Type B pancreatic cell (in vitro differentiated cells): ENCODE measurements at regions not wholly inside any gene's neighbourhood (a gene's known extent, or its start where the extent isn't known, plus 50 kb on each side); places are given as distances from the start of the nearest gene placed in this dataset.

Experiments
- DNase-seq: peaks from one replicate; pipeline ENCODE4 v3.0.0; 2021; ENCODE audit warnings: mixed read lengths; ENCODE audit not compliant: unreplicated experiment; ENCODE audit errors: extremely low spot score
- H3K27ac Mint-ChIP-seq: 2 replicates; pipeline ENCODE4 v1.8.0; 2021; ENCODE audit warnings: mild to moderate bottlenecking, mixed read lengths
- H3K27me3 Mint-ChIP-seq: 2 replicates; pipeline ENCODE4 v1.8.0; 2021; ENCODE audit warnings: mixed read lengths
- H3K36me3 Mint-ChIP-seq: 2 replicates; pipeline ENCODE4 v1.8.0; 2021; ENCODE audit warnings: mixed read lengths
- H3K4me1 Mint-ChIP-seq: one replicate; pipeline ENCODE4 v1.8.0; 2021; ENCODE audit warnings: mixed read lengths; ENCODE audit not compliant: unreplicated experiment
- H3K4me3 Mint-ChIP-seq: 2 replicates; pipeline ENCODE4 v1.8.0; 2021; ENCODE audit warnings: mild to moderate bottlenecking, mixed read lengths
- H3K9me3 Mint-ChIP-seq: 2 replicates; pipeline ENCODE4 v1.8.0; 2021; ENCODE audit warnings: mixed read lengths
- CTCF ChIP-seq: fragments of 200-600 bp; sonication (generic); conservative IDR thresholded peaks from 2 replicates; pipeline ENCODE4 v1.5.0; 2021; ENCODE audit warnings: antibody characterized with exemption, mild to moderate bottlenecking

- Mint-ChIP-seq H3K4me3 (no peak overlapping the region), H3K9me3 (no peaks in the 10 kb centered on the region), H3K27ac (no peak overlapping the region), H3K36me3 (no peaks in the 10 kb centered on the region), H3K27me3 (no peaks in the 10 kb centered on the region), H3K4me1 (peaks cover 4% of the 10 kb centered on the region)
- TF ChIP-seq CTCF, result no peak
- DNase-seq, result no peak
Observed at GRCh38 chr12:66963901-66964300, 285.0 kb upstream of the GRIP1 start.

GRCh38 chr12:66964629-66965028, 285.8 kb upstream of the GRIP1 start:
- Mint-ChIP-seq H3K36me3 (no peaks in the 10 kb centered on the region), H3K9me3 (no peaks in the 10 kb centered on the region), H3K4me3 (no peak overlapping the region), H3K27ac (no peak overlapping the region), H3K27me3 (no peaks in the 10 kb centered on the region), H3K4me1 (peaks cover 4% of the 10 kb centered on the region)
- TF ChIP-seq CTCF, result no peak
- DNase-seq, result no peak

GRCh38 chr12:66965621-66966020, 286.7 kb upstream of the GRIP1 start:
- Mint-ChIP-seq H3K4me3 (no peak overlapping the region), H3K27ac (no peak overlapping the region), H3K4me1 (peaks cover 8% of the 10 kb centered on the region), H3K27me3 (no peaks in the 10 kb centered on the region), H3K36me3 (no peaks in the 10 kb centered on the region), H3K9me3 (no peaks in the 10 kb centered on the region)
- no peak for TF ChIP-seq CTCF
- no peak for DNase-seq

GRCh38 chr12:66971816-66972215, 292.9 kb upstream of the GRIP1 start:
- Mint-ChIP-seq H3K27me3 (no peaks in the 10 kb centered on the region), H3K36me3 (no peaks in the 10 kb centered on the region), H3K9me3 (no peaks in the 10 kb centered on the region), H3K27ac (no peak overlapping the region), H3K4me1 (peaks cover 4% of the 10 kb centered on the region), H3K4me3 (no peak overlapping the region)
- DNase-seq, result no peak
- no peak for TF ChIP-seq CTCF

- DNase-seq, result no peak
- no peaks in the 10 kb centered on the region for H3K4me1 Mint-ChIP-seq
Observed at GRCh38 chr12:66976526-66976925, 292.6 kb upstream of the CAND1 start.

More at GRCh38 chr12:66976526-66976925, 292.6 kb upstream of the CAND1 start:
- Mint-ChIP-seq H3K27me3 (no peaks in the 10 kb centered on the region), H3K27ac (no peak overlapping the region), H3K4me3 (no peak overlapping the region), H3K36me3 (no peaks in the 10 kb centered on the region), H3K9me3 (no peaks in the 10 kb centered on the region)
- no peak for TF ChIP-seq CTCF
